ENCODE measurements at regions not wholly inside any gene's neighbourhood (a gene's known extent, or its start where the extent isn't known, plus 50 kb on each side); places are given as distances from the start of the nearest gene placed in this dataset.

- 91% methylated on average over 11 of the region's 11 CpGs for WGBS, 3 donors
- no peak for DNase-seq
- intact Hi-C loops (cut with DNase I) = no loop called here
- Histone ChIP-seq H3K9me3 (no peaks in the 10 kb centered on the region), H3K36me3 (no peaks in the 10 kb centered on the region), H3K4me1 (ENCODE audit: insufficient read depth) (peaks cover 9% of the 10 kb centered on the region), H3K4me3 (no peak overlapping the region), H3K27ac (no peak overlapping the region), H3K27me3 (no peaks in the 10 kb centered on the region)
- no peak for TF ChIP-seq POLR2A (IDR thresholded peaks at IDR 0.05)
- TF ChIP-seq CTCF (IDR thresholded peaks at IDR 0.05) = no peak
- TF ChIP-seq EP300 (IDR thresholded peaks at IDR 0.05) = no peak
These were observed 111.5 kb downstream of the FOXL3 start for GRCh38 chr7:401495-401894.

GRCh38 chr7:404812-405488 is 114.7 kb downstream of the PDGFA start:
- intact Hi-C loops (cut with DNase I) = no loop called here
- TF ChIP-seq CTCF (IDR thresholded peaks at IDR 0.05) = no peak
- TF ChIP-seq EP300 (IDR thresholded peaks at IDR 0.05) = no peak
- no peak for TF ChIP-seq POLR2A (IDR thresholded peaks at IDR 0.05)
- WGBS, 3 donors = 70 to 80% (median 71%) methylated on average over 18 of the region's 18 CpGs
- H3K27me3 ChIP-seq = no peaks in the 10 kb centered on the region
- H3K4me3 ChIP-seq = no peak overlapping the region
- H3K27ac ChIP-seq = no peak overlapping the region
- no peak for DNase-seq
- H3K36me3 ChIP-seq = no peaks in the 10 kb centered on the region
- H3K9me3 ChIP-seq = no peaks in the 10 kb centered on the region
- H3K4me1 ChIP-seq (ENCODE audit: insufficient read depth) = peaks cover 9% of the 10 kb centered on the region

- intact Hi-C loops (cut with DNase I) = no loop called here
- WGBS, 3 donors = 14 to 24% (median 16%) methylated on average over 16 to 20 of the region's 20 CpGs
- H3K27ac ChIP-seq = no peak overlapping the region
These were observed 114.0 kb downstream of the PDGFA start for GRCh38 chr7:405489-406211.

More at GRCh38 chr7:405489-406211, 114.0 kb downstream of the PDGFA start:
- Histone ChIP-seq H3K36me3 (no peaks in the 10 kb centered on the region), H3K27me3 (no peaks in the 10 kb centered on the region), H3K4me1 (ENCODE audit: insufficient read depth) (peaks cover 9% of the 10 kb centered on the region), H3K4me3 (no peak overlapping the region), H3K9me3 (no peaks in the 10 kb centered on the region)
- TF ChIP-seq CTCF (IDR thresholded peaks at IDR 0.05) (no peak), EP300 (IDR thresholded peaks at IDR 0.05) (no peak), POLR2A (IDR thresholded peaks at IDR 0.05) (no peak)
- DNase-seq = peak in 2 of 5 donors; percentile 33
